A549 (cell line): ENCODE measurements at regions not wholly inside any gene's neighbourhood (a gene's known extent, or its start where the extent isn't known, plus 50 kb on each side); places are given as distances from the start of the nearest gene placed in this dataset.

Experiments
- ATAC-seq, 2 experiments: fragments of 200-7000 bp in 1 of 2; fragments of >200 bp in 1 of 2; cut with Nextera tagmentation in 1 of 2; cut with Tn5 transposase in 1 of 2; 3 replicates each; pipeline versions ENCODE4 v1.8.0 to v1.9.1; 2018 to 2020; ENCODE audit warnings: mild to moderate bottlenecking in 1 of 2, moderate library complexity in 1 of 2
- CTCF ChIA-PET: fragments of 300-600 bp; sonication (Branson Sonifier 250); formaldehyde crosslinking; extraction: SDS; loops from one replicate; lab custom pipeline; 2021; ENCODE audit warnings: antibody characterized with exemption, inconsistent platforms; lab: Yijun Ruan, JAX
- POLR2A ChIA-PET: fragments of 350-600 bp; formaldehyde crosslinking; extraction: SDS; loops from one replicate; lab custom pipeline; 2021; ENCODE audit warnings: antibody characterized with exemption, inconsistent platforms; lab: Yijun Ruan, JAX
- DNase-seq, 2 experiments: peaks; one replicate each; pipeline versions ENCODE4 v3.0.0 to v3.0.0-alpha.2; 2011 to 2016; ENCODE audit warnings: low read depth in 1 of 2, low spot score in 1 of 2
- FAIRE-seq: peaks from 2 replicates; lab custom pipeline; 2011; peaks lifted over from hg19 to GRCh38; lab: Jason Lieb, UNC
- H3K27ac ChIP-seq, 2 experiments: fragments of >200 bp; sonication (Bioruptor Twin); formaldehyde crosslinking; 3 replicates each; pipeline ENCODE4 v1.5.1; 2016 to 2017
- H3K4me1 ChIP-seq: fragments of >200 bp; sonication (Bioruptor Twin); formaldehyde crosslinking; 3 replicates; pipeline ENCODE4 v1.6.1; 2016
- H3K4me2 ChIP-seq: fragments of >200 bp; sonication (Bioruptor Twin); formaldehyde crosslinking; 3 replicates; pipeline ENCODE4 v1.6.1; 2016
- H3K4me3 ChIP-seq: fragments of >200 bp; sonication (Bioruptor Twin); formaldehyde crosslinking; 3 replicates; pipeline ENCODE4 v1.5.1; 2016
- H3K9me3 ChIP-seq: fragments of >200 bp; sonication (Bioruptor Twin); formaldehyde crosslinking; 3 replicates; pipeline ENCODE4 v1.6.1; 2016
- CBX2 ChIP-seq: fragments of 200-600 bp; sonication (generic); IDR thresholded peaks from 2 replicates; pipeline ENCODE4 v1.6.1; 2016; ENCODE audit warnings: low read depth, mild to moderate bottlenecking, borderline replicate concordance
- CHD2 ChIP-seq: fragments of 150-350 bp; IDR thresholded peaks from 2 replicates; pipeline ENCODE4 v1.6.1; 2014; ENCODE audit warnings: low read length; ENCODE audit not compliant: partially characterized antibody
- EHF ChIP-seq: fragments of 250-450 bp; sonication (Bioruptor Pico); IDR thresholded peaks from 2 replicates; pipeline ENCODE4 v1.5.0; 2020; ENCODE audit warnings: mild to moderate bottlenecking
- EHMT2 ChIP-seq: fragments of 200-600 bp; sonication (generic); IDR thresholded peaks from 2 replicates; pipeline ENCODE4 v1.6.1; 2016; ENCODE audit warnings: antibody characterized with exemption, low read depth, mild to moderate bottlenecking, moderate library complexity
- FOXS1 ChIP-seq: fragments of 250-450 bp; sonication (Bioruptor Pico); IDR thresholded peaks from 2 replicates; pipeline ENCODE4 v1.5.0; 2020; ENCODE audit warnings: mild to moderate bottlenecking, moderate library complexity
- HEYL ChIP-seq: fragments of 250-450 bp; sonication (Bioruptor Pico); IDR thresholded peaks from 2 replicates; pipeline ENCODE4 v1.8.0; 2021; ENCODE audit warnings: mild to moderate bottlenecking, moderate library complexity
- HOXB13 ChIP-seq: fragments of 250-450 bp; sonication (Bioruptor Pico); IDR thresholded peaks from 2 replicates; pipeline ENCODE4 v1.5.0; 2020; ENCODE audit warnings: low read depth, mild to moderate bottlenecking, moderate library complexity
- KDM1A ChIP-seq: fragments of 200-600 bp; sonication (generic); IDR thresholded peaks from 2 replicates; pipeline ENCODE4 v1.6.1; 2016; ENCODE audit warnings: low read depth, mild to moderate bottlenecking
- MAFK ChIP-seq: fragments of 450-650 bp; IDR thresholded peaks from 2 replicates; pipeline ENCODE4 v1.6.1; 2014; ENCODE audit not compliant: partially characterized antibody
- MAZ ChIP-seq: fragments of 150-350 bp; IDR thresholded peaks from 2 replicates; pipeline ENCODE4 v1.6.1; 2014; ENCODE audit warnings: antibody characterized with exemption, low read depth, low read length, borderline replicate concordance
- MYC ChIP-seq: IDR thresholded peaks from 2 replicates; pipeline ENCODE4 v1.6.1; 2012; ENCODE audit warnings: mild to moderate bottlenecking, inconsistent platforms, low read length, improper control_type of control experiment, borderline replicate concordance
- NFE2L2 ChIP-seq: fragments of 150-350 bp; conservative IDR thresholded peaks from 2 replicates; pipeline ENCODE4 v1.6.1; 2014; ENCODE audit warnings: low read length
- NPAS2 ChIP-seq: fragments of 250-450 bp; sonication (Bioruptor Pico); IDR thresholded peaks from 2 replicates; pipeline ENCODE4 v1.8.0; 2022; ENCODE audit warnings: mild to moderate bottlenecking, moderate library complexity, borderline replicate concordance
- NR3C1 ChIP-seq: fragments of >200 bp; sonication (Bioruptor Twin); formaldehyde crosslinking; IDR thresholded peaks from 3 replicates; pipeline ENCODE4 v1.6.1; 2017
- POLR2A ChIP-seq: IDR thresholded peaks from 2 replicates; pipeline ENCODE4 v1.6.1; 2012; ENCODE audit warnings: mild to moderate bottlenecking, low read length
- POLR2AphosphoS2 ChIP-seq: conservative IDR thresholded peaks from 2 replicates; pipeline ENCODE4 v1.6.1; 2012; ENCODE audit warnings: low read length, improper control_type of control experiment, inconsistent platforms
- RAD21 ChIP-seq, 2 experiments: fragments of >200 bp in 1 of 2; sonication (Bioruptor Twin) in 1 of 2; formaldehyde crosslinking in 1 of 2; IDR thresholded peaks in 1 of 2; conservative IDR thresholded peaks in 1 of 2; 2 replicates in 1 of 2; 3 replicates in 1 of 2; pipeline ENCODE4 v1.6.1; 2012 to 2018; ENCODE audit warnings: inconsistent platforms in 1 of 2
- RFX5 ChIP-seq: fragments of 450-650 bp; IDR thresholded peaks from 2 replicates; pipeline ENCODE4 v1.7.1; 2014; ENCODE audit warnings: antibody characterized with exemption, mild to moderate bottlenecking, moderate library complexity
- RNF2 ChIP-seq: fragments of 200-600 bp; sonication (generic); IDR thresholded peaks from 2 replicates; pipeline ENCODE4 v1.6.1; 2016; ENCODE audit warnings: low read depth, mild to moderate bottlenecking, antibody characterized with exemption, moderate library complexity, borderline replicate concordance
- SMC3 ChIP-seq: fragments of >200 bp; sonication (Bioruptor Twin); formaldehyde crosslinking; IDR thresholded peaks from 3 replicates; pipeline ENCODE4 v1.6.1; 2018; ENCODE audit warnings: inconsistent platforms
- TFCP2L1 ChIP-seq: fragments of 250-450 bp; sonication (Bioruptor Pico); IDR thresholded peaks from 2 replicates; pipeline ENCODE4 v1.5.0; 2021; ENCODE audit warnings: mild to moderate bottlenecking
- ZC3H11A ChIP-seq: fragments of 450-650 bp; IDR thresholded peaks from 2 replicates; pipeline ENCODE4 v1.6.1; 2014; ENCODE audit warnings: antibody characterized with exemption, mild to moderate bottlenecking
- ZFP36 ChIP-seq: fragments of 450-650 bp; IDR thresholded peaks from 2 replicates; pipeline ENCODE4 v1.6.1; 2014; ENCODE audit warnings: borderline replicate concordance; ENCODE audit not compliant: partially characterized antibody
- ZNF302 ChIP-seq: fragments of 250-450 bp; sonication (Bioruptor Pico); IDR thresholded peaks from 2 replicates; pipeline ENCODE4 v1.9.0; 2021; ENCODE audit warnings: inconsistent platforms, mild to moderate bottlenecking, moderate library complexity
- ZSCAN20 ChIP-seq: fragments of 250-450 bp; sonication (Bioruptor Pico); IDR thresholded peaks from 2 replicates; pipeline ENCODE4 v1.8.0; 2022; ENCODE audit warnings: mild to moderate bottlenecking, moderate library complexity
- WGBS: methylation state at CpG from one replicate; pipeline ENCODE4 v1.1.6; 2017; ENCODE audit errors: missing lambda C conversion rate; 5-methylcytosine and 5-hydroxymethylcytosine counted together
- TF ChIP-seq, protein P1 (sequence below): IDR thresholded peaks from 2 replicates; pipeline ENCODE4 v1.6.1; 2012; ENCODE audit warnings: low read depth, borderline replicate concordance
- TF ChIP-seq, protein P2 (sequence below): fragments of >200 bp; sonication (Bioruptor Twin); formaldehyde crosslinking; IDR thresholded peaks from 3 replicates; pipeline ENCODE4 v1.6.1; 2016

DNA sequence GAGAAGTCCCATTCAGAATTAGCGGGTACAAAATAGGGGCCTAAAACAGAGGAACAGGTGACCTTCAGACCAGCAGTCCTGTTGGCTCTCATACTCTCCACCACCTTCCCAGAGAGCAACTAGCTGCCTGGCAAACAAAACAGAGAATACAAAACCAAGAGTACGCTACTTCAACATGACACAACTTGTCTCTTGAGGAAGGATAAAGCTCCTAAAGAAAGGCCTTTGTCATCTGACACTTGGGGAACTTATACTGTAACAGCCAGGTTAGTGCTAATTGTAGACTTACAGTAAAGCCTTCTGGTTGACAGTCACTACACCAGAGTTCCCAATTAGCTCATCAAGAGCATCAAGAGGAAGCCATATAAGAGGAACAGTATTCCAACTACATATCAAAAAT lies 282.1 kb upstream of the NT5C1B start:
- POLR2A ChIA-PET, result interaction anchor here (0.7 kb wide), 1 partner anchor 31 kb away, joined by 4 read pairs; no protein-coding TSS in a partner anchor
- DNase-seq (no peak), FAIRE-seq (no peak), ATAC-seq (no peak)
- no peaks in the 10 kb centered on the region for H3K9me3 ChIP-seq
- no peak overlapping the region for H3K27ac ChIP-seq
- no peak overlapping the region for H3K4me3 ChIP-seq
- H3K4me2 ChIP-seq, result no peak overlapping the region
- CTCF ChIA-PET, result interaction anchor here (0.7 kb wide), 1 partner anchor 346 kb away, joined by 3 read pairs; no protein-coding TSS in a partner anchor
- 87% methylated on average over 2 of the region's 2 CpGs for WGBS
- TF ChIP-seq MAZ (no peak), MAFK (no peak), SMC3 (no peak), MYC (no peak), ZNF302 (CRISPR knock-in tag) (no peak), NPAS2 (CRISPR knock-in tag) (no peak), ZC3H11A (no peak), RFX5 (no peak), POLR2A (no peak), RAD21 (conservative IDR thresholded peaks at IDR 0.05 in 1 of 2, IDR thresholded peaks at IDR 0.05 in 1 of 2) (no peak), HEYL (CRISPR knock-in tag) (no peak), TFCP2L1 (no peak), EHF (CRISPR knock-in tag) (no peak), FOXS1 (CRISPR knock-in tag) (no peak), CHD2 (no peak), ZFP36 (no peak), CBX2 (no peak), HOXB13 (CRISPR knock-in tag) (no peak), RNF2 (no peak), ZSCAN20 (CRISPR knock-in tag) (no peak)
- no peaks in the 10 kb centered on the region for H3K4me1 ChIP-seq

DNA sequence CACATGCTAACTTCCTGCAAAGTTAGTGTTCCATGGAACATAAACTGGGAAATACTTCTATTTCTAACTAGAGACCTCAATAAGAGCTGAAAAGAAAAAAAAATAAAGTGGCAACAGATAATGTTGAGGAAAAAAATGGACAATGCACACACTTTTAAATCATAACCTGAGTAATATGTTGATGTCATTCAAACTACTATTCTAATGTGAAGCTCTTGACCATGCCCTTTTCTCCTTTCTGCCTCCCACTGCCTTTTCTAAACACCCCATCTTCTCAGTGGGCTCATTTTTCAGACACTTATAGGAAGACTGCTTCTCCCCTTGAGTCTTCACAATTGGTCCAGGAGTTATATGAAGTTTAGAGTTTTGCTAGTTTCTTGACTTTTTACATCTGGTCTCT lies 280.9 kb upstream of the NT5C1B start:
- no peak for FAIRE-seq
- POLR2A ChIA-PET, result no interaction called here
- no peak for ATAC-seq

DNA sequence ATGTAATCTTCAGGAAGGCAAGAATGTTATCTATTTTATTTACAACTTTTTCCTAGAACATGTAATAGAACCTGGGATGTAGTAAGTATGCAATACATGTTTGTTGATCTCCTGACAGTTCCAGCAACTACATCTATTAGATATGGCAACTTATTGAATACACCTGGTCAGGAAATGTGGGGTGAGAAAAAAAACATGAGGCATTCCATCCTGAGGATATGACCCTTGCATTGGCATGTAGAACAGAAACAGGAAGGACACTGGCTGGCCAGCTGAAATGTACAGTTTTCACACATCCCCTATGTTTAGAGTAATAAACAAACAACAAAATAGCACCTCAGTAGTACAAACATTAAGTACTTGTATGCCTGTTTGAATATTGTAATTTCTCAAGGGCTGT lies 272.6 kb upstream of the NT5C1B start:
- CTCF ChIA-PET, result no interaction called here

More for the DNA sequence above, 280.9 kb upstream of the NT5C1B start:
- TF ChIP-seq ZNF302 (CRISPR knock-in tag) (no peak), EHMT2 (no peak), POLR2AphosphoS2 (no peak), RNF2 (no peak), NR3C1 (no peak), ZC3H11A (no peak), KDM1A (no peak), MYC (no peak), HEYL (CRISPR knock-in tag) (no peak)
- no peak overlapping the region for H3K27ac ChIP-seq
- no peak overlapping the region for H3K4me2 ChIP-seq
- no peaks in the 10 kb centered on the region for H3K4me1 ChIP-seq
- no peaks in the 10 kb centered on the region; the same call in 2 of the 3 replicates for H3K9me3 ChIP-seq
- CTCF ChIA-PET, result no interaction called here
- H3K4me3 ChIP-seq, result no peak overlapping the region
- no peak for DNase-seq

More for the DNA sequence above, 272.6 kb upstream of the NT5C1B start:
- no peak overlapping the region for H3K4me2 ChIP-seq
- FAIRE-seq (no peak), ATAC-seq (no peak), DNase-seq (no peak)
- POLR2A ChIA-PET, result no interaction called here
- no peaks in the 10 kb centered on the region for H3K4me1 ChIP-seq
- no peak overlapping the region for H3K4me3 ChIP-seq
- no peak overlapping the region for H3K27ac ChIP-seq
- TF ChIP-seq NFE2L2 (no peak), NR3C1 (no peak), ZFP36 (no peak)
- TF ChIP-seq, protein P1, sequence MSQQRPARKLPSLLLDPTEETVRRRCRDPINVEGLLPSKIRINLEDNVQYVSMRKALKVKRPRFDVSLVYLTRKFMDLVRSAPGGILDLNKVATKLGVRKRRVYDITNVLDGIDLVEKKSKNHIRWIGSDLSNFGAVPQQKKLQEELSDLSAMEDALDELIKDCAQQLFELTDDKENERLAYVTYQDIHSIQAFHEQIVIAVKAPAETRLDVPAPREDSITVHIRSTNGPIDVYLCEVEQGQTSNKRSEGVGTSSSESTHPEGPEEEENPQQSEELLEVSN, result no peak
- TF ChIP-seq, protein P2, sequence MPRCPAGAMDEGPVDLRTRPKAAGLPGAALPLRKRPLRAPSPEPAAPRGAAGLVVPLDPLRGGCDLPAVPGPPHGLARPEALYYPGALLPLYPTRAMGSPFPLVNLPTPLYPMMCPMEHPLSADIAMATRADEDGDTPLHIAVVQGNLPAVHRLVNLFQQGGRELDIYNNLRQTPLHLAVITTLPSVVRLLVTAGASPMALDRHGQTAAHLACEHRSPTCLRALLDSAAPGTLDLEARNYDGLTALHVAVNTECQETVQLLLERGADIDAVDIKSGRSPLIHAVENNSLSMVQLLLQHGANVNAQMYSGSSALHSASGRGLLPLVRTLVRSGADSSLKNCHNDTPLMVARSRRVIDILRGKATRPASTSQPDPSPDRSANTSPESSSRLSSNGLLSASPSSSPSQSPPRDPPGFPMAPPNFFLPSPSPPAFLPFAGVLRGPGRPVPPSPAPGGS, result no peak
- H3K9me3 ChIP-seq, result no peaks in the 10 kb centered on the region; the same call in 2 of the 3 replicates
